ENCODE measurements at regions not wholly inside any gene's neighbourhood (a gene's known extent, or its start where the extent isn't known, plus 50 kb on each side); places are given as distances from the start of the nearest gene placed in this dataset.

DNA sequence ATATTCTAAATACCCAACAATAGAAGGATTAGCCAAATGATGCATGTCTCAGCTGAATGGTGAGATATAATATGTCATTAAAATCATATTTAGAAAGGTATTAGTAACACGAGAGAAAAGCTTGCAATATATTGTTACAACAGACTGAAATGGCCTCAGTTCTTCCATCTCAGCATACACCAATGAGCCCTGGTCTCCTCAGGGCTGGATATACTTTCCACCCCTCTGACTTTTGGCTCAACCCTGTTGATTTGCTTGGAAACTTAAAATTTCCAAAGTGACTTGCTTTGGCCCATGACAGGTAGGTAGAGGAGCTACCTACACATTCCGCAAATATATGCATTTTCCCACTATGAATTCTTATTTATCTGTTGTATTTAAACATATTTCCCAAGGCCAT, 908.1 kb upstream of the TMEM132C start:
- no peak for DNase-seq (ENCODE audit: low spot score)

DNA sequence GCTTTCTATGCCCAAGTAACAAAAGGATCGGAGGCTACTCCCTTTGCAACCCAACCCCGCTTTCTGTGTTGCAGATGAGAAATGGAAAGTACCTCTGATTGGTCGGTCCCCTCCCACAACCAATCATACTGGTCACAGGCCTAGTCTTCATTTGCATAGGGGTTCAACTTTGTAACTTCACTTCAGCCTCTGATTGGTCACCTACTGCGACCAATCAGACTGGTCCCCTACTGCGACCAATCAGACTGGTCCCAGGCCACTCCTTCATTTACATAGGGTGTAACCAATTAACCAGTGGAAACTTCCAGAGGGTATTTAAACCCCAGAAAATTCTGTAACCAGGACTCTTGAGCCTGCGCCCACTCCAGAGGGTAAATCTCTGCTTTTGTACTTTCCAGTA, 906.4 kb upstream of the TMEM132C start:
- no peak for DNase-seq (ENCODE audit: low spot score)

DNA sequence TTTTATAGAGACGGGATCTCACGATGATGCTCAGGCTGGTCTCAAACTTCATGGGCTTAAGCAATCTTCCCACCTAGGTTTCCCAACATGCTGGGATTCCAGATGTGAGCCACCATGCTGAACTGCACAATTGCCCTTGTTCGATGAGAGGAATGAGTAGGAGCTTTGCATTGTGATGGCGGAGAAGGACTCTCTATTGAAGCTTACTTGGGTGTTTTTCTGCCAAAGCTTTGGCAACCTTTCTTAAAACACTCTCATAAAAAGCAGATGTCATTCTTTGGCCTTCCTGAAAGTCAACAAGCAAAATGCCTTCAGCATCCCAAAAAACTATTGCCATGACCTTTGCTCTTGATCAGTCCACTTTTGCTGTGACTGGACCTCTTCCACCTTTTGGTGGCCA, 904.8 kb upstream of the TMEM132C start:
- no peak for DNase-seq (ENCODE audit: low spot score)

DNA sequence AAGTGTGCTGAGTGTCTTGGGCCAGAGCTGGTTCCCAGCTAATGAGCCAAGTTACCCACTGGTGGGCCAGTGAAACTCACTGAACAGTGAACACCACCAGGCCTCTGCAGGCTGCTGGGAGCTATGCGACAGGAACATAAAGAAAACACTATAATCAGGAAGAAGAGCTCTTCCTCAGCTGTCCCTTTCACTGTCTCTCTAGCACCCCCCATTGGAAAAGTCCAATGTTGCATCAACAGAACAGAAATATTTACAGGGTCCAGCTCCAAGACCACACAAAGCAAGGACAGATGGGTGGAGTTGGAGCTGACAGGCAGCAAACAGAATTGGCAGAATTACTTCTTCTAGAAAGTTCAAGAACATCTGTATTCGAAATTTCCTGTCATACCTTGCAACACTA, 903.6 kb upstream of the TMEM132C start:
- DNase-seq (ENCODE audit: low spot score): no peak

DNA sequence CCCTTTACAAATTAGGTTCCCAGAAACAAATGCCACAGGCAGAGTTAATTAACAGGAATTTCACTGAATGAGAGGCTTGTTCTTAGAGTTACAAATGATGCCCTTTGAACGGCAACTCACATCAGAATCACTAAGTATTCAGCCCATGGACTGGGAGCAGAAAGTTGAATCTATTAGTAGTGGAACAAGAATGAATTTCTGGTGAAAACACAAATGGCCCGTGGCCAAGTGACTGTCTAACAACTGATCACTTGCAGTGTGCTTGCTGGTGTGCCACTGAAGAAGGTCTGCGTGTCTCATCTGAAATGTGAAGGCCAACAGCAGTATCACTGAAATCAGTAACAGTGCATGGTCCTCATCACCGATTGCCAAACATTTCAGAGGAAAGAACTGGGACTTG, 893.4 kb upstream of the TMEM132C start:
- no peak for DNase-seq (ENCODE audit: low spot score)

DNA sequence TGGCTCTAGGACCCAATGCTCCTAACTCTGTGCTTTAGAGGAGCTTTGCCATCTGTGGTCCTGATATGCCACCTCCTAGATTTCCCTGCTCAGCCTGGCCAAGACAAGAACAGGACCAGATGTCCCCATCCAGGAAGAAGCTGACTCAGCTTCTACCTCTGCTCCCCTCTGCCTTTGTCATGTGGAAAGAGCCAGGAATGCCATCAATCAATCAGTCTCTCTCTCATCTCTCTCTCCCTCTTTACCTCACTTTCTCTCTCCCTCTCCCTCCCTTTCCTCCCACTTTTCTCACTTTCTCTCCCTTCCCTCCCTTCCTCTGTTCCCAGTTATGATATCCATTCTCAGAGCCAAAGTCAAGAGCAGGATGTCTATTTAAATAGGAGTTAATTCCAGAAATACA, 892.5 kb upstream of the TMEM132C start:
- DNase-seq (ENCODE audit: low spot score): no peak

DNA sequence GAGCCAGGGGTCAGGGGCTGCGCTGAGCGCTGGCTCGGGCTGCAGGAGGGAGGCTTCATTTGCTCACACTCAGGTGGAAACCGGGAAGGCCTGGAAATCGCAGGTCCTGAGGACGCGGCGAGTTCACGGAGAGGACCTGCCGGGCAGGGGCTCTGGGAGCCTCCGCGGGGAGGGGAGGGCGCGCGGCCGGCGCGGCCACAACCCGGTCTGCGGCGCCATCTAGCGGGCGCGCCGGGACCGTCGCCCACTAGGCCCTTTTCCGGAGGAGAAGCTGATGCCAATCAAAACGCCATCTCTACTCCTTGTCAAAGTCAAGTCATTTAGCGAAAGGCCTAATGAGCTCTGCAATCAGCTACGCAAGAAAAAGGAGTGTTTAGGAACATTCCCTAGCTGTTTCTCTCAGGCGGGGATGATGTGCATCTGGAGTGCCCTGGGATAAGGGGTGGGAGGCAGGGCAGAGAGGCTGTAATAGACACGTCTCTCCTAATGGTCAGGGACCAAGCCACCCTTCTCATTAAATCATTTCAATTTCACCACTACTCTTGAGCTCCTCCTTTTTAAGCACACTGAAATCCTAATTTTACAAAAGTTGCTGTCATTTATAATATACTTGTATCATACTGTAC, 885.8 kb upstream of the TMEM132C start:
- DNase-seq (ENCODE audit: low spot score): no peak

DNA sequence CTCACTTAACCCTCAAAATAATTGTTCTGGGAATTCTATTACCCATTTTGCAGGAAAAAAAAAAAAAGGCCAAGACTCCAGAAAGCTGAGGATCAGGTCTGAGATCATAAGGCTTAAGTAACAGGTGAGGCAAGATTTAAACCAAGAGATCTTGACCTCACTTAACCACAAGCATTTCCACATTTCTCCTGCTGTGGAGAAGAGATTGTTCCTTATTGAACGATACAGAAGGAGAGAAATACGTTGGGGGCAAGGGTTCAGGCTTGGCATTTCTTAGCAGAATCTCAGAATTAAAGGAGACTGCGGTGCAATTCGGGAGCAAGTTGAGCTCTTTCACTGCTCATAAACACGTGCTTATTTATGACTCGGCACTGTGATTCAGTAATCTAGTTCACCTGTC, 885.3 kb upstream of the TMEM132C start:
- no peak for DNase-seq (ENCODE audit: low spot score)

DNA sequence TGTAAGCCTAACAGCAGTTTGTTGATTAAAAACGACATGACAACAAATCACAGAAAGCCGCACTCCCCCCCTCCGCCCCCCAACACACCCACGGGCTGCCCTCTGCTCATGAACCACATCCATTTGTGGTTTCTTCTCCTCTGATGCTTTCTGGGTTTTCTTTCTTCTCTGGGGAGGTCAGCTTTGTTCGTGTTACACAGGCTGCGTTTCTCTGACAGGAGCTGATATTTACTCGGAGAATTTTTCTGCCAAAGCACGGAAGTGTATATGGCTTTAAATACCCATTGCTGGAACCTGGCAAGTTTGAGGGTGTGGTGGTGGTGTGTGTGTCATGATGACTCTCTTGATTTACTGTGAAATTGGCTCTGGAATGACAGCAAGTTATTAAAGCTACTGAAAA, 883.7 kb upstream of the TMEM132C start:
- no peak for DNase-seq (ENCODE audit: low spot score)

DNA sequence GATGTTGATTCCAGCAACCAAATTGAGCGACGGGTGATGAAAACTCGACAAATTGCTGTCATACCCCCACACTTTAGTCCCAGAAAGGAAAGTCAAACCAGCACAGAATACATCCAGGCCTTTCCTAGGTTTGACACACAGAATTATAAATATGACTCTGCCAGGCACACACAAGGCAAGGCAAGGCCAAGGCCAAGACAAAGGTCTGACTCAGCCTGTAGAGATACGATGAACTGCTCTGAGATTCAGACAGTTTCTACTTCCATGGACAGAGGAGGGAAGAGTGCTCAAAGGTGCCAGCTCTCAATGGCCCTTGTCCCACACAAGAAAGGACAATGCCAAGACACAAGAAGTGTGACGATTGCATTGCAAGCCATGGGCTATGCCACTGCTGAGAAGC, 880.2 kb upstream of the TMEM132C start:
- no peak for DNase-seq (ENCODE audit: low spot score)

DNA sequence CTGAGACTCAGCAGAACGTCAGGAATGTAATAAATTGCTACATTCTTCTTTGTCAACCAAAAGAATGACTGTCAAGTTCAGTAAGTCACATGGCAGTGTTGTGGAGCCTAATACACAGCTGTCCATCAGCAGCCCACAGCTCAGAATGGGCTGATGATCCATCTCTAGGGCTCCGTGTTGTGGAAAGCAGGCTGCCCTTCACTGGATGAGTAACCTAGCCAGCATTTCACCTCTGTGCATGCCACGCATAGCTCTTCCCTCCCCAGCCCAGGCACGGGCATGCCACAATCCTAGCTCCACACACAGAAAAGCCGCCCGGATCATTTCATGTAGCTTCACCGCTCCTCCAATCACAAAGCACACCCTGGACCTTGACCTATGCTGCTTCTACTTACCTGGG, 878.0 kb upstream of the TMEM132C start:
- no peak for DNase-seq (ENCODE audit: low spot score)

DNA sequence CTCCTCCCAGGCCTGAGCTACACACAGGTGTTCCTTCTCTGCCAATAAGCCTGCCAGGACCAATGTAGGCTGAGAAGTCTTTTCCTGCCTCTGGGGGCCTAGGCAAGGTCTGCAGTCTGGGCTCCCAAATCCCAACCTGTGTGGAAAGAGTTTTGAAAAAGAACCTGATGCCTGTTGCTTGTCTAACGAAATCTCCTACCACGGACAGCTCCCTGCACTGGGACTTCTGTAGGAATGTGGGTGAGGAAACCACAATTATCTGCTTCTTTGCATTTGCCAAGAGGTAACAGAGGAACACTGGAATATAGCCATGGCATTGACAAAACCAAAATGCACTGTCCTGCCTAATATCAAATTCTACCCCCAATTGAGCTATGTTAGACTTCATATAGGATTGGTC, 877.0 kb upstream of the TMEM132C start:
- DNase-seq (ENCODE audit: low spot score): no peak

DNA sequence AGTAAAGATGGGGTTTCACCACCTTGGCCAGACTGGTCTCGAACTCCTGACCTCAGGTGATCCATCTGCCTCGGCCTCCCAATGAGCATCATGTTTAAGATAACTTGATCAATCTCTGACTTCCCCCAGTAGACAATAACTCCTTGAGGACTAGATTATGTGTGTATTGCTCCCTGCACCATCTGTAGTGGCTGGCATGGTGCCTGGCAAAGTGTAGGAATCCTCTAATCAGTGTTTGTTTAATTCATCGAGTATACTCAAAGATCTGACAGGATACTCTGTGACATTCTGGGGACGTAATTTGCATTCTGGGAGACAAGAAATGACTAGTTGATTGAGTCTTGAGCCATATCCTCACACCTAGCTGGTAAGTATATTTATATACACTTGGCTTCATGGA, 873.5 kb upstream of the TMEM132C start:
- no peak for DNase-seq (ENCODE audit: low spot score)

DNA sequence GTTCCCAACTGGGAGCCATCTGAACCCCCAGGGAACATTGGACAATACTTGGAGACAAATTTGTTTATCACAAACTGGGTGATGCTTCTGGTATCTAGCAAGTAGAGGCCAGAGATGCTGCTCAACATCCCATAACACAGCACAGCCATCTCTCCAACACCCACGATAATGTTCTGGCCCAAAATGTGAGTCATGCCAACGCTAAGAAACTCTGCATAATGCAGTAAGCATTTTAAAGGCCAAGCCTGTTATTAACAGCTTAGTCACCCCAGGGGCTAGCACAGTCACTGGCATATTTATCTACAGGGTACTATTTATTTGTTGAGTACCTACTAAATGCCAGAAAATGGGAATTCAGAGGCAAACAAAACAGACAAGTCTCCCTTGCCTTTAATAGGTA, 873.1 kb upstream of the TMEM132C start:
- no peak for DNase-seq (ENCODE audit: low spot score)

DNA sequence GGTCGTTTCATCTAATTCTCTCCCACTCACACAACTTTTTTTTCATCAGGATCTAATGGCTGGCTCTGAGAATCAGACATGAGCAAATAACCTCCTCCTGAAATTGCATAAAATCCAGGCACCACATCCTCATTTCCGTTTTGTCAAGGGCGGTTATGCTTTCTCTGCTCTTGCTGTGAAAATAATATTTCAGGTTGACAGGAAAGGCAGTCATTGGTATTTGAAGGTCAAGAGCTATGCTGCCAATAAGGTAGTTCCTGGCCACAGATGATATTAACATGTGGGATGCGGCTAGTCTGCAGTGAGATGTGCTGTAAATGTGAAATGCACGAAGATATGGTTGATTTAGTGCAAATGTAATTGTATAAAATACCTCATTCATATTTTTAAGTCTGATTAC, 870.2 kb upstream of the TMEM132C start:
- no peak for DNase-seq (ENCODE audit: low spot score)

DNA sequence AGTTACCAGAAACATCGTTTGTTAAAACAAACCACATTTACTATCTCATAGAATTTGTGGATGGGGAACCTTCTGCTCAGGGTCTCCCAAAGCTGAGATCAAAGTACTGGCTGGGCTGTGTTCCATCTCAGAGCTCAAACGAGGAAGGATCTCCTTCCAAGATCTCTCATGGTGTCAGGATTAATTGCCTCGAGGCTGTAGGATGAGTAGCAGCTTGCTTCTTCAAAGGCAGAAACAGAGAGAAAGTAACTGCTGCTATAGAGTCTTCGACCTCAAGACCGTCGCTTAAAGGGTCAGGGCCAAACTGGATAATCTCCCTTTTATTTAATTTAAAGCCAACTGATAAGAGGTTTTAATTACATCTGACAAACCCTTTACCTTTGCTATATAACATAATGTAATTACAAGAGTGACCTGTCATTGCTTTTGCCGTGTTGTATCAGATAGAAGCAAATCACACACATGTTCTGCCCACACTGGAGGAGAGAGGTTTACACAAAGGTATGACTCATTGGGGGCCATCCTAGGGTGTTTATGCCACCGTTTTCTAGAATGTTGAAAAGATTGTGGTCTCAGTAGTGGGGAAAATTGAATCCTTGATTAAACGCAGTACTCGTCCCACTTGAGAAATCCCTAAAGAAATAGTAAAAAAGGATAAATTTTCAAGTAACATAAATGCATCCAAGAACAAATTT, 868.8 kb upstream of the TMEM132C start:
- no peak for DNase-seq (ENCODE audit: low spot score)

DNA sequence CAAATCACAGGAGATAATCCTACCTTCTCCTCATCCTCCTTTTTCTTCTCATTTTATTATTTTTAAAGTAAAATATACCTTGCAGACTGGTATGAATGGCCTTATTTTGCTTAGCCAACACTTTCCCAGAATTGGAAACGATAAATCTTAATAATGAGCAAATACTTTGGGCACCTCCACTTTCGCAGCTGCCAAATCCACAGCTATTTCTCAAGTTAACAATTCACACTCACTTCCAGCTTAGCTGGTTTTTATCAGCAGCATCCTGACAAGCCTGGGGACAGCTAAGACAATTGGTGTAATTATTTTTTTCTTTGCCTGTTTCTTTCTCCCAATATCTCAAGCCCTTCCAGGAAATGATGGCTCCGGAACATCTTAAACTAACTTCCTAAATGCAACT, 867.5 kb upstream of the TMEM132C start:
- no peak for DNase-seq (ENCODE audit: low spot score)

DNA sequence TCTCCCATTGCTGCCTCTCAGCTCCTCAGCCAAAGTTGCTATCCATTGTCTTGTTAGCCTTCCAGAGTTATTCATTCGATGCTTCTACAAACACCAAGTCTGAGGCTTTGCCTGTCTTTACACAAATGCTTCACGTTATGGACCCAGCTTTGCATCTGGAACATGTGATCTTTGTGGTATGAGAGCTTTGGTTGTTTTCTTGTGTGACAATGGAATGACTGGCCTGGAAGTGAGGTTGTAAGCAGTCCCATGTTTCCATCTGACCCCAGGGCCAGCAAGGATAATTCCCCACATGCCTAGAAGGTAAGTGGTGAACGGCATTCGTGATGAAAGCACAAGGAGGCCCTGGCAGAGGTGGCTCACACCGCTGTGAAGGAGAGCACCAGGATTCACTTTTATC, 866.7 kb upstream of the TMEM132C start:
- no peak for DNase-seq (ENCODE audit: low spot score)

DNA sequence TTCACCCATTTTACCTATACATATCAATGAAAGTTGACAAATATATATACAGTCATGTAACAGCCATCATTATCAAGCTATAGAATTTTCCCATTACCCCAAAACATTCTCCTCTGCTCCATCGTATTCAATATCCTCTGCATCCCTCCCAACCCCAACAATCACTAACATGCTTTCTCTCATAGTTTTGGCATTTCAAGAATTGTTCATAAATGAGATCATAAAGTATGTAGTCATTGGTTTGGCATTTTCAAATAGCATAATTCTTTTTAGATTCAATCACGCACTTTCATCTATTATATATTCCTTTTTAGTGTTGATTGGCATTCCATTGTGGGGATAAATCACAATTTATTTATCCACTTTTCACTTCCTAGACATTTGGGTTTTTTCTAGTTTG, 866.0 kb upstream of the TMEM132C start:
- no peak for DNase-seq (ENCODE audit: low spot score)

DNA sequence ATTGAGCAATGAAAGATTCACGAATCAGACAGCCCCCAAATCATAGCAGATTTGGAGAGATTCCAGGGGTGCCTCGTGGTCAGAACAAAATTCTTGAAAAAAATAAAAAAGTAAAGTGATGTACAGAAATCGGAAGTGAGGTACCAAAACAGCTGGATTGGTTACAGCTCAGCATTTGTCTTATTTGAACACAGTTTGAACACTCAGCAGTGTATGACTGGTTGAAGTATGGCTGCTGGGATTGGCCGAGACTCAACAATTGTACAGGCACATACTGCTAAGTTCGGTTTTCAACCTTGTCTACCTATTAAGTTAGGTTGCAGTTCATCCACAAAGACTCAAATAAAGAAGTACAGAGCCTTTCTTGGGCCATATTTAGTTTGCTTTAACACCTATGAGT, 865.4 kb upstream of the TMEM132C start:
- DNase-seq (ENCODE audit: low spot score): no peak

DNA sequence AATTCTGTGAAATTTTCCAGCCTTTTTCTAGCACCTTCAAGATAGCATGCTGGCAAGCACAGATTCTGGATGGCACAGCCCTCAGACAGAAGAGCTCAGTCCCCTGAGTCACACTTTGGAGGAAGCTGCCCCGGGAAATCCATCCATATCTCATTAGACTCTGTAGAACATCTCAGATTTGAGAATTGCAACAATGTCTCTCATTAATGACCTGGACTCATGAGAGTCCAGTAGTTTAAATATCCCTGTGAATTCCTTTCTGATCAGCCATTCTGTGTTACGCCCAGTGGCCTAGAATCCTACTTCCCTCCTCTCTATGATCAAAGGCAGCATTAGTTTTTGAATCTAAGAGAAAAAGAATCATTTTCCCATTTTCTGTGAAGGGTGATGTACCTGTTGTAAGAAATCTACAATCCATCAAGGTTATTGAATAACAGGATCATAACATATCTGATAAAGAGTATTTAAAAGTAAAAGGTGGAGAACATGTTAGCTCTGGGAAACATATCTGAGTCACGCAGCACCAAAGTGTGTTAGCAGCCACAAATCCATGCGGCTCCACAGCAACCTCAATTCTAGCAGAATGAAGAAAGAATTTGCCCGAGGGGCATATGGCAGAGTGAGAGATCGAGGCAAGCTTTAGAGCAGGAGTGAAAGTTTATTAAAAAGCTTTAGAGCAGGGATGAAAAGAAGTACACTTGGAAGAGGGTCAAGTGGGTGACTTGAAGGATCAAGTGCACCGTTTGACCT, 855.6 kb upstream of the TMEM132C start:
- DNase-seq (ENCODE audit: low spot score): no peak

DNA sequence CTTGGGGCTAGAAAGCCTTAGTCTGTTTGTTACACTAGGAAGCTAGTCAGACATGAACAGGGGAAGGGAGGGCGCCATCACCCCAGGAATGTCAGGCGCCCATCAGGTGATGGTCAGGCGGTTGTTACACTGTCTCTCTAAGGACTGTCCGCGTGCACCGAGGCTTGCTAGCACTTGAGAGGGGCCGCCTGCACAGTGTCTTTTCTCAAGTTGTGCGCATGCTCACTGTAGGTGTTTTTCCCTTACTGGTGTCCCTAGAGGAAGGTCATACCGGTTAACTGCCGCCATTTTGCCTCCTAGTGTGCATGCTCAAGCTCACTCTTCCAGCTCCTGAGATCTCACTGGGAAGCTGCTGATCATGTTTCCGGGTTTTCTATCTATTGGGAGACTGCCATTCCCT, 855.0 kb upstream of the TMEM132C start:
- no peak for DNase-seq (ENCODE audit: low spot score)

DNA sequence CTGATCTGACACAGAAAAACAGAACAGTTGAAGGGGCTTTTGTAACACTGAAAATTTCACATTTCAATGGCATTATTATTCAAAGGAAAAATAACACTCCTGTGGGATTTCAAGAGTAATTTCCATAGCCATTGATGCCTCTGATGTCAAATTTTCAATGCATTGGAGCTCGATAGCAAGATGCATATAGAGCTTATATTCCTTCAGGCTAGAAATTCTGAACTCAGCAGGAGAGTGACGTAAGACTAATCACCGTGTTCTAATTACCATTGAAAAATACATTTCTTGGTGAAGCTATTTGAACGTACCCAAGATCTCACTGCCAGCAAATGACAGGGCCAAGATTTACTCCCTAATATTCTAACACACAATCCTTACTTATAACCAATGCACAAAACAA, 854.1 kb upstream of the TMEM132C start:
- DNase-seq (ENCODE audit: low spot score): no peak

DNA sequence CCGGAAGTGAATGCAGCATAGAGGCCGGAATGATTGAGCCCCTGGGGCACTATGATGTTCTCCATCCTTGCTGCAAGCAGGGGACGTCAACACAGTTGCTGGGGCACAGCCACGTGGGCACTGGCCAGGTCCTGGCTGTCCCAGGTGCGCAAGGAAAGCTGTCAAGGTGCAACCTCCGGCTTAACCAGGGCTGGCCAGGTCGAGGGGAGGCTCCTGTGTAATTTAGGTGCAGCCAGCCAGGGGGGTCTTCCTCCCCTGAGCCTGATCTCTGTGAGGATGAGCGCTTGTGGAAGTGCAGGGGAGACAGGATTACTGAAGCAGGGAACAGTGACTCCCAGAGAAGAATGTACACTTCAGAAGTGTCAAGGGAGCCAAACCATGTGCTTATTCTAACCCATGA, 852.8 kb upstream of the TMEM132C start:
- no peak for DNase-seq (ENCODE audit: low spot score)
